Hepatocyte (in vitro differentiated cells): ENCODE measurements at regions not wholly inside any gene's neighbourhood (a gene's known extent, or its start where the extent isn't known, plus 50 kb on each side); places are given as distances from the start of the nearest gene placed in this dataset.

Source experiments
- DNase-seq: peaks from one replicate; pipeline ENCODE4 v3.0.0-alpha.2; 2016; ENCODE audit warnings: low spot score
- H2AFZ ChIP-seq: fragments of 200-600 bp; sonication (generic); 2 replicates; pipeline ENCODE4 v1.6.0; 2016; ENCODE audit warnings: antibody characterized with exemption, mild to moderate bottlenecking
- H3K27ac ChIP-seq: fragments of 200-600 bp; sonication (generic); 2 replicates; pipeline ENCODE4 v1.5.1; 2016; ENCODE audit warnings: mild to moderate bottlenecking
- H3K27me3 ChIP-seq: fragments of 200-600 bp; sonication (generic); 2 replicates; pipeline ENCODE4 v1.6.1; 2016
- H3K36me3 ChIP-seq: fragments of 200-600 bp; sonication (generic); replicated peaks from 2 replicates; pipeline ENCODE4 v1.5.1; 2016; ENCODE audit warnings: low read depth; ENCODE audit not compliant: insufficient read depth
- H3K4me1 ChIP-seq: fragments of 200-600 bp; sonication (generic); 2 replicates; pipeline ENCODE4 v1.5.1; 2016; ENCODE audit warnings: mild to moderate bottlenecking, moderate library complexity; ENCODE audit not compliant: insufficient read depth
- H3K4me2 ChIP-seq: fragments of 200-600 bp; sonication (generic); 2 replicates; pipeline ENCODE4 v1.6.0; 2016
- H3K4me3 ChIP-seq: fragments of 200-600 bp; sonication (generic); 2 replicates; pipeline ENCODE4 v1.5.1; 2016; ENCODE audit warnings: mild to moderate bottlenecking
- H3K79me2 ChIP-seq: fragments of 200-600 bp; sonication (generic); 2 replicates; pipeline ENCODE4 v1.6.0; 2017; ENCODE audit warnings: mild to moderate bottlenecking
- H3K9me2 ChIP-seq: fragments of 200-600 bp; sonication (generic); replicated peaks from 2 replicates; pipeline ENCODE4 v1.6.0; 2017; ENCODE audit warnings: mild to moderate bottlenecking; ENCODE audit not compliant: insufficient read depth
- H3K9me3 ChIP-seq: fragments of 200-600 bp; sonication (generic); 2 replicates; pipeline ENCODE4 v1.5.1; 2016; ENCODE audit warnings: low read depth, mild to moderate bottlenecking
- H4K20me1 ChIP-seq: fragments of 200-600 bp; sonication (generic); 2 replicates; pipeline ENCODE4 v1.6.0; 2016; ENCODE audit warnings: mild to moderate bottlenecking; ENCODE audit not compliant: insufficient read depth, poor library complexity, severe bottlenecking
- EZH2 ChIP-seq: fragments of 200-600 bp; sonication (generic); IDR thresholded peaks from 2 replicates; pipeline ENCODE4 v1.6.1; 2016; ENCODE audit warnings: antibody characterized with exemption, mild to moderate bottlenecking, borderline replicate concordance
- EZH2phosphoT487 ChIP-seq: fragments of 200-600 bp; sonication (generic); IDR thresholded peaks from one replicate; pipeline ENCODE4 v1.6.1; 2018; ENCODE audit warnings: antibody characterized with exemption, mild to moderate bottlenecking, low read depth, moderate library complexity; ENCODE audit not compliant: unreplicated experiment, severe bottlenecking
- WGBS: methylation state at CpG from one replicate; pipeline ENCODE4 v1.1.6; 2016; ENCODE audit warnings: low lambda C conversion rate; ENCODE audit errors: missing lambda C conversion rate; 5-methylcytosine and 5-hydroxymethylcytosine counted together
- TF ChIP-seq, protein P1 (sequence below): fragments of 200-600 bp; sonication (generic); IDR thresholded peaks from 2 replicates; pipeline ENCODE4 v1.5.1; 2016; ENCODE audit warnings: antibody characterized with exemption, mild to moderate bottlenecking; ENCODE audit not compliant: poor library complexity

- no peaks in the 10 kb centered on the region for H4K20me1 ChIP-seq
- no peak overlapping the region for H2AFZ ChIP-seq
- no peaks in the 10 kb centered on the region for H3K9me3 ChIP-seq
- no peak overlapping the region for H3K4me2 ChIP-seq
- H3K4me3 ChIP-seq, result no peak overlapping the region
- H3K27me3 ChIP-seq, result no peaks in the 10 kb centered on the region
- TF ChIP-seq, protein P1, sequence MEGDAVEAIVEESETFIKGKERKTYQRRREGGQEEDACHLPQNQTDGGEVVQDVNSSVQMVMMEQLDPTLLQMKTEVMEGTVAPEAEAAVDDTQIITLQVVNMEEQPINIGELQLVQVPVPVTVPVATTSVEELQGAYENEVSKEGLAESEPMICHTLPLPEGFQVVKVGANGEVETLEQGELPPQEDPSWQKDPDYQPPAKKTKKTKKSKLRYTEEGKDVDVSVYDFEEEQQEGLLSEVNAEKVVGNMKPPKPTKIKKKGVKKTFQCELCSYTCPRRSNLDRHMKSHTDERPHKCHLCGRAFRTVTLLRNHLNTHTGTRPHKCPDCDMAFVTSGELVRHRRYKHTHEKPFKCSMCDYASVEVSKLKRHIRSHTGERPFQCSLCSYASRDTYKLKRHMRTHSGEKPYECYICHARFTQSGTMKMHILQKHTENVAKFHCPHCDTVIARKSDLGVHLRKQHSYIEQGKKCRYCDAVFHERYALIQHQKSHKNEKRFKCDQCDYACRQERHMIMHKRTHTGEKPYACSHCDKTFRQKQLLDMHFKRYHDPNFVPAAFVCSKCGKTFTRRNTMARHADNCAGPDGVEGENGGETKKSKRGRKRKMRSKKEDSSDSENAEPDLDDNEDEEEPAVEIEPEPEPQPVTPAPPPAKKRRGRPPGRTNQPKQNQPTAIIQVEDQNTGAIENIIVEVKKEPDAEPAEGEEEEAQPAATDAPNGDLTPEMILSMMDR, result no peak
- TF ChIP-seq EZH2phosphoT487 (no peak), EZH2 (no peak)
- no peaks in the 10 kb centered on the region for H3K9me2 ChIP-seq
- H3K36me3 ChIP-seq, result no peaks in the 10 kb centered on the region
- no peak overlapping the region for H3K27ac ChIP-seq
- no peaks in the 10 kb centered on the region for H3K4me1 ChIP-seq
- no peak for DNase-seq
- H3K79me2 ChIP-seq, result no peaks in the 10 kb centered on the region
Measured at GRCh38 chr1:164223378-164223777, 335.6 kb upstream of the PBX1 start.

DNA sequence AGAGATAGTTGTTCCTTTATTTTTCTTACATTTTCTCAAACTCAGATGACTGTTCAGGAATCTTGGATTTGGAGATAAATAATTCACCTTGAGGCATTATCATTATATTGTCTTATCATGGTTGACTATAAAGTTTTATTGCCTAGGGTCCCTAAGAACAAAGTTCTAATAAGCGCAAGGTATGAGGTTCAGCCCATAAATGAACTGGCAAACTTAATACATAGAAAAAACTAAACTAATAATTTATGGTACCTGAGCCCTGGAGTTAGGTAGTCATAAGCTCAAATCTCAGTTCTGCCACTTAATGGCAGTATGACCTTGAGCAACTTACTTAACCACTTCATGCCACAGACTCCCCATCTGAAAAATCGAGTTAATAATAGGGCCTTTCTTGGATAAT is 334.0 kb upstream of the PBX1 start:
- WGBS, result 89% methylated on average over 2 of the region's 2 CpGs
- Histone ChIP-seq H3K79me2 (no peaks in the 10 kb centered on the region), H3K9me2 (no peaks in the 10 kb centered on the region), H3K27ac (no peak overlapping the region), H3K27me3 (no peaks in the 10 kb centered on the region), H3K4me2 (no peak overlapping the region), H2AFZ (no peak overlapping the region), H3K4me3 (no peak overlapping the region), H3K4me1 (no peaks in the 10 kb centered on the region), H3K36me3 (no peaks in the 10 kb centered on the region), H4K20me1 (no peaks in the 10 kb centered on the region), H3K9me3 (no peaks in the 10 kb centered on the region)
- TF ChIP-seq, protein P1, result no peak
- no peak for TF ChIP-seq EZH2phosphoT487
- TF ChIP-seq EZH2, result no peak
- no peak for DNase-seq

DNA sequence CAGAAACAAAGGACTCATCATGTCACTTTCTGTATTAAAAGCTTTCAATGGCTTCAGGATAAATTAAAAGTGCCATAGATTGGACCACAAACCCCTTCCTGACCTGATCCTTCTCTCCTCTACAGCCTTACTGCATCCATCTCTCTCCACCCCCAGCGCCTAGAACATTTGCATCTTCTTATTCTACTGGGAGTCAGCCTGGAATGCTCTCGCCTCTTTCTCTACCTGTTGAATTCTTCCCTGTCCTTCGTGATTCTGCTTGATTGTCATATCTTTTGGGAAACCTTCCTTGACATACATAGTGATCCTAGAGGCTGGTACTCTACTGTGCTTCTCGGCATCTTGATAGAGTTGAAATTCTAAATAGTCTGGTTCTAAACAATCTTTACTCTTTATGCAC is 332.0 kb upstream of the PBX1 start:
- Histone ChIP-seq H4K20me1 (no peaks in the 10 kb centered on the region), H3K9me3 (no peaks in the 10 kb centered on the region), H3K4me3 (no peak overlapping the region), H3K27ac (no peak overlapping the region), H2AFZ (no peak overlapping the region), H3K9me2 (no peaks in the 10 kb centered on the region), H3K4me1 (no peaks in the 10 kb centered on the region), H3K79me2 (no peaks in the 10 kb centered on the region), H3K36me3 (no peaks in the 10 kb centered on the region), H3K27me3 (no peaks in the 10 kb centered on the region), H3K4me2 (no peak overlapping the region)
- 95% methylated on average over 4 of the region's 4 CpGs for WGBS
- no peak for DNase-seq
- TF ChIP-seq, protein P1, result no peak
- TF ChIP-seq EZH2phosphoT487, result no peak
- no peak for TF ChIP-seq EZH2

- Histone ChIP-seq H3K4me3 (no peak overlapping the region), H3K27me3 (no peaks in the 10 kb centered on the region), H3K79me2 (no peaks in the 10 kb centered on the region), H4K20me1 (no peaks in the 10 kb centered on the region), H3K4me1 (no peaks in the 10 kb centered on the region), H2AFZ (no peak overlapping the region), H3K9me2 (no peaks in the 10 kb centered on the region), H3K27ac (no peak overlapping the region), H3K36me3 (no peaks in the 10 kb centered on the region), H3K4me2 (no peak overlapping the region), H3K9me3 (no peaks in the 10 kb centered on the region)
- DNase-seq, result no peak
- WGBS, result 86% methylated on average over 6 of the region's 6 CpGs
- TF ChIP-seq EZH2phosphoT487 (no peak), EZH2 (no peak)
- TF ChIP-seq, protein P1, result no peak
Measured at GRCh38 chr1:164228928-164229327, 330.1 kb upstream of the PBX1 start.
